Heart right ventricle (tissue), 16 donors: ENCODE measurements at regions not wholly inside any gene's neighbourhood (a gene's known extent, or its start where the extent isn't known, plus 50 kb on each side); places are given as distances from the start of the nearest gene placed in this dataset.
"Not testable (repeated sequence)": the region's sequence is repeated elsewhere in the genome, so short reads cannot be mapped to it uniquely, and the experiment has no call there.

ENCODE experiments used
- ATAC-seq, 8 donors: fragments of 200-7000 bp; cut with Tn5 transposase; one replicate each; pipeline ENCODE4 v1.9.1; 2020; ENCODE audit warnings: mild to moderate bottlenecking in 8 of 8, moderate library complexity in 8 of 8, moderate number of reproducible peaks in 1 of 8
- DNase-seq, 2 donors: peaks; one replicate each; pipeline ENCODE4 v3.0.0-alpha.2; 2020
- H3K27ac ChIP-seq, 10 donors: fragments of 200-600 bp; sonication (generic) in 2 of 10; one replicate each; pipeline versions ENCODE4 v1.5.0 to v1.8.0; 2020 to 2022; ENCODE audit warnings: mild to moderate bottlenecking in 3 of 10
- H3K27me3 ChIP-seq, 7 donors: fragments of 200-600 bp; one replicate each; pipeline ENCODE4 v1.8.0; 2021 to 2022; ENCODE audit warnings: mild to moderate bottlenecking in 2 of 7
- H3K36me3 ChIP-seq, 9 donors: fragments of 200-600 bp; sonication (generic) in 1 of 9; one replicate each; pipeline versions ENCODE4 v1.5.0 to v1.8.0; 2020 to 2022; ENCODE audit warnings: mild to moderate bottlenecking in 2 of 9
- H3K4me1 ChIP-seq, 9 donors: fragments of 200-600 bp; sonication (generic) in 1 of 9; one replicate each; pipeline versions ENCODE4 v1.5.0 to v1.8.0; 2020 to 2022; ENCODE audit warnings: mild to moderate bottlenecking in 4 of 9
- H3K4me3 ChIP-seq, 10 donors: fragments of 200-600 bp; sonication (generic) in 2 of 10; one replicate each; pipeline versions ENCODE4 v1.5.0 to v1.8.0; 2020 to 2022; ENCODE audit warnings: mild to moderate bottlenecking in 7 of 10, moderate library complexity in 2 of 10
- H3K9me3 ChIP-seq, 11 donors: fragments of 200-600 bp in 10 of 11; sonication (generic) in 2 of 11; one replicate each; pipeline versions ENCODE4 v1.5.0 to v1.8.0; 2013 to 2022; ENCODE audit warnings: mild to moderate bottlenecking in 2 of 11, control low read depth in 1 of 11, moderate library complexity in 1 of 11
- WGBS, 2 donors: extraction: QIAGEN DNeasy Blood & Tissue Kit; methylation state at CpG; one replicate each; pipeline ENCODE4 v1.1.7; 2013; ENCODE audit warnings: inconsistent platforms in 1 of 2; 5-methylcytosine and 5-hydroxymethylcytosine counted together
- intact Hi-C, 10 donors: fragments of 100-400 bp; cut with DNase I; formaldehyde crosslinking; loops; one replicate each; pipeline versions ENCODE4 v1.11.1 to v1.14.2; 2022
- TF ChIP-seq, protein P1 (sequence below), 9 donors: fragments of 200-600 bp; sonication (generic) in 2 of 9; IDR thresholded peaks; one replicate each; pipeline versions ENCODE4 v1.5.0 to v1.8.0; 2021 to 2022; ENCODE audit warnings: antibody characterized with exemption in 9 of 9, mild to moderate bottlenecking in 5 of 9, moderate library complexity in 1 of 9
- donor health status: Arrhythmogenic right ventricular cardiomyopathy.
- donor health status: ischemic (EF 13 %, LVEDD 7.1; RV severe dilation, severe dysfunction).
- donor health status: healthy with polysubstance abuse.
- donor health status: DM: no; HTN: yes; CAD: no.
- donor health status: DM: no; HTN: no; CAD: no.
- donor health status: ischemic (EF 25% LVEDD 6.9; RV normal size, moderate dysfunction).
- donor health status: ischemic (EF 25% LVEDD 5.7; RV mildly dilated, moderate dysfunction).
- donor health status: healthy.
- donor health status: DM: yes; HTN: yes; CAD: no.
- donor health status: Ischemic cardiomyopathy.
- donor health status: ischemic (EF 35%, LVEDD 5.7; RV mildly dilated, moderate dysfunction).
- donor health status: nonischemic (EF 11% LVEDD 7.7; RV severe dilation, severe dysfunction).
- donor health status: DM: yes; HTN: yes; CAD: no.
- donor health status: PGD.
- donor health status: ischemic (EF 29% LVEDD 5.4; RV normal size, mild dysfunction).
- donor health status: nonischemic (EF 23%, LVEDD 6.1; RV moderate dilation, normal function).

DNA sequence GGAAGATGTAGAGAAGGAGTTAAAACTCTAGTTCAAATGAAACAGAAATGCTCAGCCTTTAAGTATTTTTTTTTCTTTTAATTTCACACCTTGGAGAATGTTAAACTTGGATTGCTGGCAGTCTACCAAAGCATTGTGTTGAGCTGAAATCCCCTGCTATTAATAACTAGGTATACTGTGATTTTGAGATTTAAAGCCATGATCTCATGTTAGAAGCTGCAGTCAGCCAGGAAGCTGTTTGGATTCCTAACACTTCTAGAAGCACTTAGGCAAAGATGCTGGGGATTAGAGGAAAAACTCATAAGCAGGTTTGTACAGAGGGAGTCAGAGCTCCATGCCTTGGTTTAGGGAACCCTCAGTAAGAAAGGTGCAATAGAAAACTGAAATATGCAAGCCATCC is 141.4 kb downstream of the KIF4B start:
- Histone ChIP-seq H3K27me3 (no peaks in the 10 kb centered on the region), H3K4me3 (no peak overlapping the region), H3K9me3 (no peaks in the 10 kb centered on the region), H3K27ac (peak overlapping the region in 6 of 10 donors; percentile 52 to 81 (median 71)), H3K4me1 (peaks cover 0 to 20% (median 6%) of the 10 kb centered on the region in 9 donors), H3K36me3 (no peaks in the 10 kb centered on the region)
- ATAC-seq (peak in 5 of 8 donors; percentile 63 to 93 (median 79)), DNase-seq (peak in 1 of 2 donors; percentile 12)
- TF ChIP-seq, protein P1, sequence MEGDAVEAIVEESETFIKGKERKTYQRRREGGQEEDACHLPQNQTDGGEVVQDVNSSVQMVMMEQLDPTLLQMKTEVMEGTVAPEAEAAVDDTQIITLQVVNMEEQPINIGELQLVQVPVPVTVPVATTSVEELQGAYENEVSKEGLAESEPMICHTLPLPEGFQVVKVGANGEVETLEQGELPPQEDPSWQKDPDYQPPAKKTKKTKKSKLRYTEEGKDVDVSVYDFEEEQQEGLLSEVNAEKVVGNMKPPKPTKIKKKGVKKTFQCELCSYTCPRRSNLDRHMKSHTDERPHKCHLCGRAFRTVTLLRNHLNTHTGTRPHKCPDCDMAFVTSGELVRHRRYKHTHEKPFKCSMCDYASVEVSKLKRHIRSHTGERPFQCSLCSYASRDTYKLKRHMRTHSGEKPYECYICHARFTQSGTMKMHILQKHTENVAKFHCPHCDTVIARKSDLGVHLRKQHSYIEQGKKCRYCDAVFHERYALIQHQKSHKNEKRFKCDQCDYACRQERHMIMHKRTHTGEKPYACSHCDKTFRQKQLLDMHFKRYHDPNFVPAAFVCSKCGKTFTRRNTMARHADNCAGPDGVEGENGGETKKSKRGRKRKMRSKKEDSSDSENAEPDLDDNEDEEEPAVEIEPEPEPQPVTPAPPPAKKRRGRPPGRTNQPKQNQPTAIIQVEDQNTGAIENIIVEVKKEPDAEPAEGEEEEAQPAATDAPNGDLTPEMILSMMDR (IDR thresholded peaks at IDR 0.05), result no peak
- intact Hi-C loops, result no loop called here

DNA sequence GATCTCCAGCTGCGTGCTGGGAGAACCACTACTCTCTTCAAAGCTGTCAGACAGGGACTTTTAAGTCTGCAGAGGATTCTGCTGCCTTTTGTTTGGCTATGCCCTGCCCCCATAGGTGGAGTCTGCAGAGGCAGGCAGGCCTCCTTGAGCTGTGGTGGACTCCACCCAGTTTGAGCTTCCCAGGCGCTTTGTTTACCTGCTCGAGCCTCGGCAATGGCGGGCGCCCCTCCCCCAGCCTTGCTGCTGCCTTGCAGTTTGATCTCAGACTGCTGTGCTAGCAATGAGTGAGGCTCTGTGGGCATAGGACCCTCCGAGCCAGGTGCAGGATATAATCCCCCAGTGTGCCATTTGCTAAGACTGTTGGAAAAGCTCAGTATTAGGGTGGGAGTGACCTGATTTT is 149.5 kb downstream of the KIF4B start:
- DNase-seq, H3K27me3 ChIP-seq, H3K4me3 ChIP-seq, H3K27ac ChIP-seq, H3K36me3 ChIP-seq, ATAC-seq, H3K9me3 ChIP-seq, H3K4me1 ChIP-seq, intact Hi-C loops: not testable (repeated sequence)
- WGBS, 2 donors, result 79 to 89% methylated on average over 7 of the region's 7 CpGs

DNA sequence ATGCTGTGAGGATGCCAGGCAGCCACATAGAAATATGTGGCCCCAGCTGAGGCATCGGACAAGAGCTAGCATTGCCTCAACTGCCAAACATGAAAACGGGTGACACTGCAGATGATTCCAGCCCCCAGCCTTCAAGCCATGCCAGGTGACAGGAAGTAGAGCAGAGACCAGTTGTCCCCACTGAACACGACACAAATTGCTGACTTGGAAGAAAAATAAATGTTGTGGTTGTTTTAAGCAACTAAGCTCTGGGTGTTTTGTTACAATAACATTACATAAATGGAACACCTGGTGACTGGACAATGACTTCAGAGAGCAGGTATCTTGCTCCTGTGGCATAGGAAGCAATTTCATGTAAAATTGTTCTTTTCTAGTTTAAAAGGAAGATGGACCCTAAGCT is 154.2 kb downstream of the KIF4B start:
- Histone ChIP-seq H3K27ac (no peak overlapping the region), H3K4me3 (no peak overlapping the region), H3K36me3 (no peaks in the 10 kb centered on the region), H3K27me3 (no peaks in the 10 kb centered on the region), H3K9me3 (peaks cover 0 to 5% (median 0%) of the 10 kb centered on the region in 11 donors), H3K4me1 (no peaks in the 10 kb centered on the region)
- TF ChIP-seq, protein P1 (IDR thresholded peaks at IDR 0.05), result no peak
- DNase-seq (no peak), ATAC-seq (no peak)
- WGBS, 2 donors, result 84 to 87% methylated on average over 3 of the region's 3 CpGs
- intact Hi-C loops, result no loop called here

DNA sequence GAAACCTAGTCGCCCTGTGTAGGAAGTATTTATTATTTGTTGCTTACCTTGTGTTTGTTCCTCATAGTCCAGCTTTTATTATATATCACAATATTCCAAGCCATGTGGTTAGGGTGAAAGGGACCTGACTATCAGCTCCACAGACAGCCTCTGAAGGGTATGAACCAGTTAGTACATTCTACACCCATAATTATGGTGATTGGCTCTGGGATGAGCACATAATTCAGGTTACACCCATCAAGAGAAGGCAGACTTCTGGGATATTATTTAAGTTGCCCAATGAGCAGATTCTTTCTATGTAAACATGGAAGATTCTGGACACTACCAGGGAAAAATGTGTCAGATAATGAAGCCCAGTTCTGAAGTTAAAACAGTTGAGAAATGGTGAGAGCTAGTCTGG is 168.0 kb downstream of the KIF4B start:
- DNase-seq, result no peak
- Histone ChIP-seq H3K4me1 (no peaks in the 10 kb centered on the region), H3K27ac (no peak overlapping the region), H3K36me3 (no peaks in the 10 kb centered on the region), H3K4me3 (no peak overlapping the region), H3K27me3 (no peaks in the 10 kb centered on the region), H3K9me3 (peaks cover 0 to 49% (median 2%) of the 10 kb centered on the region in 11 donors)
- TF ChIP-seq, protein P1 (IDR thresholded peaks at IDR 0.05), result no peak
- intact Hi-C loops, result no loop called here
- WGBS, 2 donors, result 67 to 70% methylated on average over 1 of the region's 1 CpG
- no peak for ATAC-seq

DNA sequence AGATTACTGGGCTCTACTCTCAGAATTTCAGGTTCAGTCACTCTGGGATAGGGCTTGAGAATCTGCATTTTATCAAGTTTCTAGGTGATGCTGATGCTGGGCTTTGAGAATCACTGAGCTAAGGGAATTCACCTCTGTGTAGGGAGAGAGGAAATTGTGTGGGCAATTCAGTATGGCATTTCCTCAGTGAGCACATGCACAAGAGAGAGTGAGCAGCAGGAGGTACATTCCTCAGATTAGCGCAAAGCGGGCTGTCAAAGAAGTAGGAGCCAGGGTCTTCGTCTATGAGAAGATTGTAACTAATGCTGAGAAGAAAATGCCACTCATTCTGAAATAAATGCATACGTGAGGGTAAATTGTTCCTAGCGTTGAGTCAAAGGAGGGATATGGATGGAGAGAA is 175.9 kb downstream of the KIF4B start:
- no peaks in the 10 kb centered on the region for H3K36me3 ChIP-seq
- peaks cover 0 to 10% (median 5%) of the 10 kb centered on the region in 9 donors for H3K4me1 ChIP-seq
- 70 to 76% methylated on average over 5 of the region's 5 CpGs for WGBS, 2 donors
- H3K4me3 ChIP-seq, result no peak overlapping the region
- no peaks in the 10 kb centered on the region for H3K27me3 ChIP-seq
- H3K9me3 ChIP-seq, result peaks cover 0 to 18% (median 0%) of the 10 kb centered on the region in 11 donors
- ATAC-seq (no peak), DNase-seq (no peak)
- intact Hi-C loops, result no loop called here
- TF ChIP-seq, protein P1 (IDR thresholded peaks at IDR 0.05), result no peak
- H3K27ac ChIP-seq, result no peak overlapping the region
